ENCODE measurements at regions not wholly inside any gene's neighbourhood (a gene's known extent, or its start where the extent isn't known, plus 50 kb on each side); places are given as distances from the start of the nearest gene placed in this dataset.

GRCh38 chr15:37880009-37880834 is 54.2 kb upstream of the TMCO5A start:
- peak; percentile 81 for TF ChIP-seq CTCF (IDR thresholded peaks at IDR 0.05; ENCODE audit: low read depth, low read length)
- peak; percentile 11 for DNase-seq (ENCODE audit: extremely low read depth, low read depth)

GRCh38 chr15:37880835-37881153 is 53.6 kb upstream of the TMCO5A start:
- TF ChIP-seq CTCF (IDR thresholded peaks at IDR 0.05; ENCODE audit: low read depth, low read length), result no peak

GRCh38 chr15:37881237-37882013 is 53.0 kb upstream of the TMCO5A start:
- DNase-seq (ENCODE audit: extremely low read depth, low read depth), result no peak
- no peak for TF ChIP-seq CTCF (IDR thresholded peaks at IDR 0.05; ENCODE audit: low read depth, low read length)

More at GRCh38 chr15:37880835-37881153, 53.6 kb upstream of the TMCO5A start:
- DNase-seq (ENCODE audit: extremely low read depth, low read depth), result no peak

GRCh38 chr15:37882640-37883039 is 51.8 kb upstream of the TMCO5A start:
- TF ChIP-seq CTCF (IDR thresholded peaks at IDR 0.05; ENCODE audit: low read depth, low read length), result no peak
- no peak for DNase-seq (ENCODE audit: extremely low read depth, low read depth)

Data from AG09319 (cell line).